HK-2 (cell line): ENCODE measurements at regions not wholly inside any gene's neighbourhood (a gene's known extent, or its start where the extent isn't known, plus 50 kb on each side); places are given as distances from the start of the nearest gene placed in this dataset.
"Not testable (repeated sequence)": the region's sequence is repeated elsewhere in the genome, so short reads cannot be mapped to it uniquely, and the experiment has no call there.

ENCODE experiments used
- DNase-seq: peaks from one replicate; pipeline ENCODE4 v3.0.0-alpha.2; 2018; ENCODE audit not compliant: unreplicated experiment

DNA sequence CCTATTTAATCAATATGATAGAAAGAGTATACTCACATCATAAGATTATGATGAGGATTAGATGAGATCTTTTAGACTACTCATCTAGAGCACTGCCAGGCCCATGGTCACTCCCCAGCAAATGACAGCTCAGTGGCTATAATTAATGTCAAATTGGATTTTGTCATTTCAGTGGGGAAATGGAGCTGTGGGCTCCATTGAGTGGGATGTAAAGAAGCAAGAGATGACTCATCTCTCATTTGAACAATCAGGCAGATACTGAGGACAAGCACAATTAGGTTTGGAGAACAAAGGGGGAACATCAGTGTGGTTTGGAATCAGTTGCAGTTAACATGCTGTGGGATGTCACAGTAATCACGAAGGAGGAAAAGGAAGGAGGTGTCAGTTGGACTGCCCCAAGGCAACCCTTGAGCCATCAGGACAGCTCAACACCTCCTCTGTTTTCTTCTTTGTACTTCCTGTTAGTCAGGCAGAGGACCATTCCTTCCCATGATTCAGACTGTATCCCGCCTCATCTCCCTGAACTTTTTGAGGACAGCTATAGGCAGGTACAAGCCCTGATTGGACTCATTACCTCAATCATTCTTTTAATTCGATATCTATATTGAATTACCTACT, 473.7 kb upstream of the ISX start:
- DNase-seq, result no peak

DNA sequence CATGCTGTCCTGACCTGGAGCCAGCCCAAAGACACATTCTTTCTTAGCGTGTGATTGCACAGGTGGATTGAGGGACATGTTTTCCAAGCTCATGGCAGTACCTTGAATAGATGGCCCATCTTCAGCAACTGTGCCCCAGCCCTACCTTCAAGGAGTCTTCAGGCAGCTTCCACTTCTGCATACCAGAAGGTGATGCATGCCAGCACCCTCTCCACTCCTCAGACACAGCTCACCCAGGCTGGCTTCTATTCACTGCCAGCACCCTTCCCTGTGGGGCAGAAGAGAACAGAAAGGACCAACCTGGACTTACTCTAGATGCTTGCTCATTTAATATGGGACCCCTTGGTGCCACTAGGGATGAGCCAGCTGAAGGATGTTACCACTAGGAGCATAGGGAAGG, 466.4 kb upstream of the ISX start:
- no peak for DNase-seq

DNA sequence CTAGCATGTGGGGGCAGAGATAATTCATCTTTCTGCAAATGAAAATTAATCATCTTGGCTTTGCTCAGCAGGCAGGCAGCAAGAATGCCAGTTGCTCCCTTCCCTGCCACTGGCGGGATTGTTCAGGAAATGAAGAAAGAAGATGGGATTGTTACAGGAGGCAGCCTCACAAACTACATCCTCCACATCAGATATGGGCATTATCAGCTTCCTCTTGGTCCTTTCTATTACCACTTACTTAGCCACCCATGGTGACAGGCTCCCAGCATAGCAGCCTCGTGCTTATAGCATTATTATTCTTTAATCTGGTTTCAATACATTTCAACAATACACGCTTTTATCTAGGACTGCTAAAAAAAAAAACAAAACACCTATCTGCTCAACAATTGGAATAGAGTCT, 461.6 kb upstream of the ISX start:
- no peak for DNase-seq

DNA sequence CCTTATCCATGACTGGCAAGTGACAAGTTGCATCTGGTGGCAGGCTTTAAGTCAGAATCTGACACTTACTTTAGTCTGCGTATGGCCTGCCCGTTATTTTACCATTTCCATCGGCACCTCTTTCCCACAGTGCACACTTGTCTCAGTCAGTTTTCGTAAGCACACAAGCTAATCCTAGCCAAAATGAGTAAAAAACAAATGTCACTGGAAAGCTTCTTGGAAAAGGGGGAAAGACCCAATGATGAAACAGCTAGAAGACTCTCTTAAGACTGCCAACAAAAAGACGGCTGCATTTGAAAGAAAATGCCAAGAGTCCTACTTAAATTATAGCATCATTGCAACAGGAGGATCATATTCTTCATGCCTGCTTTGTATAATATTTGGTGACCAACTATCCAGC, 457.9 kb upstream of the ISX start:
- no peak for DNase-seq

DNA sequence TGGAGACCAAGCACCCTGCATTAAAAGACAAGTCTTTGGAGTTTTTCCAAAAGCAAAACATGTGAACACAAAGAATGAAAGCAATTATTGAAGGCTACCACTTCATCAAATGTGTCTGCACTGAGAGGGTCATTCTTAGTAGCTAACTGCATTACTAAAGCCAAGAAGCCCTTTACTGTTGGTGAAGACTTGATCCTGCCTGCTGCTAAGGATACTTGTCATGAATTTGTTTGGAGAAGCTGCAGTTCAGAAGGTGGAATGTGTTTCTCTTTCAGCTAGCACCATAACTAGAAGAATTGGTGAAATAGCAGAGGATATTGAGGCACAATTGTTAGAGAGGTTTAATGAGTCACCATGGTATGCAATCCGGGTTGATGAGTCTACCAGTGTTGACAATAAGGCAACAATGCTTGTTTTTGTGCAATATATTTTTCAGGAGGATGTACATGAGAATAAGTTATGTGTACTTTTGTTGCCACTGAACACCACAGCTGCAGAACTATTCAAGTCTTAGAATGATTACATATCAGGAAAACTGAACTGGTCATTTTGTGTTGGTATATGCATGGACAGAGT, 457.3 kb upstream of the ISX start:
- no peak for DNase-seq

DNA sequence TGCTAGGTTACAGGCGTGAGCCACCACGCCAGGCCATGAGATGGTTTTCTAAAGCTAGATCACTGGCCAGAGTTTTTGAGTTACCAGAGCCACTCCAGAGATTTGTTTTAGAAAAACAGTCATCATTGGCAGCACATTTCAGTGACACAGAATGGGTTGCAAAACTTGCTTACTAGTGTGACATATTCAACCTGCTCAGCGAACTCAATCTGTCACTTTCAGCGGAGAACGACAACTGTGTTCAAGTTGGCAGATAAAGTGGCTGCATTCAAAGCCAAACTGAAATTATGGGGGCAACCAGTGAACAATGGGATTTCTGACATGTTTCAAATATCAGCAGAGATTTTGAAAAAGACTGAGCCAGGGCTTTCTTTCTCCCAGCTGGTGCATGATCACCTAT, 456.3 kb upstream of the ISX start:
- DNase-seq, result no peak

DNA sequence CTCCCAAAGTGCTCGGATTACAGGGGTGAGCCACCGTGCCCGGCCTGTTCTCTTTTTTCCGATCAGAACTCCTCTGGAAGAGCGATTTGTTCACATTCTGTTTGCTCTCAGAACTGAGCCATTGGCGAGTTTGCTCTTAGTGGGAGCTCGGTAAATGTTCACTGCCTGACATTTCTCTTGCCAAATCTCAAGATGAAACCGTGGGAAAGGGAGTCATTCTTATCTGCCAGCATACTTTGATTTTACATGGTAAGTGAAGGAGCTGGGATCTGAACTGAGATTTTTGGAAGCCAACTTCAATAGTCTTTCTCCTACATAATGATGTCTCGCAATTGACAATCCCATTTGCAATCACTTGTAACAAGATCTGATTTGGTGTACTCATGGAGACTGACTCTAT, 445.8 kb upstream of the ISX start:
- DNase-seq, result no peak

DNA sequence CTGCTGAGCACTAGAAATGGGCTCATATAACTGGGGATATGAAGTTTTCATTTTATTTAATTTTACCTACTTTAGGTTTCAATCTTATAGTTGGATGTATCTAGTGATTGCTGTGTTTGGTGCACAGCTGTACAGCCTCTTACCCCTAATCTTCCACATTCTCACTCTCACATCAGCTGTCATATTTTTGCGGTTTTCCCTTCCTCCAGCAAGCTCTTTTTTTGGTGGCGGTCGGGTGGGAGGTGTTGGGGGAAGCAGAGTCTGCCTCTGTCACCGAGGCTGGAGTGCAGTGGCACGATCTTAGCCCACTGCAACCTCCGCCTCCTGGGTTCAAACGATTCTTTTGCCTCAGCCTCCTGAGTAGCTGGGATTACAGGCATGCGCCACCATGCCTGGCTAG, 445.1 kb upstream of the ISX start:
- DNase-seq, result no peak

DNA sequence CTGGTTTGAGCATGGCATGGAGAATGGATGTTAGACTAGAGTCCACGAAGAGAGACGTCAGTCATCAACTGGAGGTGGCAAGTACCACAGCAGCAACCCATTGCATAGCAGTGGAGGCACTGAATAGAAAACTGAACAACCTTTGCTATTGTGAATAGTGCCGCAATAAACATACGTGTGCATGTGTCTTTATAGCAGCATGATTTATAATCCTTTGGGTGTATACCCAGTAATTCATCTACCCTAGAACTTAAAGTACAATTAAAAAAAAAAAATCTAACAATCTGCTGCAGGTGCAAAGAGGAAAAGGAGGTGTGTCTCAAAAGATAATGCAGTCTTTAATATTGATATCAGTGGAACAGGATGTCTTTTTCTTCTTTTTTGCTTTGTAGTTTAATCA, 443.4 kb upstream of the ISX start:
- no peak for DNase-seq

DNA sequence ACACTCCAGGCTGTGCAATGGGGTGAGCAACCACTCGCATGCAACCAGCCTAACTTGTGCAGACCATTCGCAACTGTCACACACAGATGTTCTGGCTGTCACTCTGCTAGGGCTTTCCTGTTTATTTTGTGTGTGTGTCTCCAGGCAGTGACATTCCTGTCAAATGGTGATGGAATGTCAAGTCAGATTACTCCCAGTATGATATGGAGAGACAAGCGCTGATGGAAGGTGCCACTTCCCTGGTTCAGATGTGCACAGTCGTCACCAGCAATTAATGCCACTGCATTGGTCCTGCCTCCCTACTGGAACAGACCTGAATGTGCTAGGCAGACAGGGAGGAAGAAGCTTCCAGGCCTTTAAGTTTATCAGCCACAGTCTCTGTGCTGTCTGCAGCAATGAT, 442.4 kb upstream of the ISX start:
- no peak for DNase-seq

DNA sequence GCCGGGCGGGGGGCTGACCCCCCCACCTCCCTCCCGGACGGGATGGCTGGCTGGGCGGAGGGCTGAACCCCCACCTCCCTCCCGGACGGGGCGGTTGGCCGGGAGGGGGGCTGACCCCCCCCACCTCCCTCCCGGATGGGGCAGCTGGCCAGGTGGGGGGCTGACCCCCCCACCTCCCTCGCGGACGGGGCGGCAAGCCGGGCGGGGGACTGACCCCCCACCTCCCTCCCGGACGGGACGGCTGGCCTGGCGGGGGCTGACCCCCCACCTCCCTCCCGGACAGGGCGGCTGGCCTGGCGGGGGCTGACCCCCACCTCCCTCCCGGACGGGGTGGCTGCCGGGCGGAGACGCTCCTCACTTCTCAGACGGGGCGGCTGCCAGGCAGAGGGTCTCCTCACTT, 440.1 kb upstream of the ISX start:
- not testable (repeated sequence) for DNase-seq

DNA sequence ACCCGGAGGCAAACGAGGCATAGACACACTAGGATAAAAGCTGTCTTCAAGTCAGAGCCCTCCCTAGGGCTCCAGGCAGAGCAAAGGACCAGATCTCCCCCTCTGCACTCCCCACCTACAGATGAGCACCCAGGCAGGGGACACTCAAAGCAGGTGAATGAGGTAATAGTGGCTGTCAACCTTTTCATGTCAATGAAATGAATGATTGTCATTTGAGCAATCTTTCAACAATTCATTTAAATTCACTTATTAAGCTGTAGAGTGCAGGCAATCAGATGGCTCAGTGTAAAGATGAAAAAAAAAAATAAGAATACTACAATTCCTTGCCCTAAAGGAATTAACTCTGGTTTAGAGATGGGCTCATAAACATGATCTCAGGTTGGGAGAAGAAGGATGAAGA, 427.8 kb upstream of the ISX start:
- DNase-seq, result no peak

DNA sequence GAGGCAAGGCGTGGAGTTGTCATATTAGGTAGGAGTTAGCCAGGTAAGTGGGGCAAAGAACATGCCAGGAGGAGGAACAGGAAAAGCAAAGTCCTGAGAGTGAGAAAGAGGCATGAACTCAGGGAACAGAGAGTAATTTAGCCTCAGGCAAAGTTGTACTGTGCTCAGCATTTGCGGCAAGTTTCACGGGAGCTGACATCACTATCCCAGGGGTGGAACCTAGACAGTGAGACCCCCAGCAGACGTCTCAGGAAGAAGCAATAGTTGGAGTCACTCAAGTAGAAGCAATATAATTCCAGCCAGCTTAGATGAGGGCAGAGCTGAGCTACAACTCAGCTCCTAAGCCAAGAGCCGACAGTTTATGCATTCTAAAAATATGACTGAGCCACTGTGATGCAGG, 426.0 kb upstream of the ISX start:
- no peak for DNase-seq

DNA sequence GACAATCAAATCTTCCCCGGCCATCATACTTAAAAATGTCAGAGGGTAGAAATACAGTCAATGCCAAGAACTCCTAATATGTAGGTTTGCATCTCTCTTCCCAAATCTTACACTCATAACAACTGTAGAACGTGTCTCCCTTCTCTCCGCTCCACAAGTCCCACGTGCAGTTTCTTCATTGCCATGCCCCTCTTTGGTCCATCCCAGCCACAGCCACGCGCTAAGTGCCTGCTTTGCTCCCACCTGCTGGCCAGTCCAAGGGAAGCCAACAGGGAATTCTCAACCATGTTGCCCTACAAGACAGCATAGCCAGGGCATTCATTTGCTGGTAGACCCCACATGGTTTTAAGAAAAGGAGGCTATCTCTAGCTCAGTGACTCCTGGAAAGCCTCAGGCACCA, 420.6 kb upstream of the ISX start:
- no peak for DNase-seq

DNA sequence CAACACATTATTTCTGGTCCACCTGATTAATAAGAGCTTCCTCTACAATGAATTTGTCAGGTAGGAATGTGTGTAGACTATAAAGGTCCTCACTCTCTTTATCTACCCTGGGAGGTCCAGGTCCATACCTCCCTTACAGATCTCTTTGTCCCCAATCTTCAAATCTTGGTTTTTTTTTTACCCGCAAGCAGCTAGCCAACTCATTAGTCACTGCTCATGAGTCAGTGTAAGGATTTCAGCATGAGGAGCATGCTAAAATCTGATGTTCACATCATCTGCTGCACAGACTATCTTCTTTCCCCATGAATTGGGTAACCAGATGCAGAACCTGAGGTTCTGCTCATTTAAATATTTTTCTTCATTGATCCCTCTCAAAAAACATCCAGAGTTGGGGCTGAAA, 397.0 kb upstream of the ISX start:
- no peak for DNase-seq

DNA sequence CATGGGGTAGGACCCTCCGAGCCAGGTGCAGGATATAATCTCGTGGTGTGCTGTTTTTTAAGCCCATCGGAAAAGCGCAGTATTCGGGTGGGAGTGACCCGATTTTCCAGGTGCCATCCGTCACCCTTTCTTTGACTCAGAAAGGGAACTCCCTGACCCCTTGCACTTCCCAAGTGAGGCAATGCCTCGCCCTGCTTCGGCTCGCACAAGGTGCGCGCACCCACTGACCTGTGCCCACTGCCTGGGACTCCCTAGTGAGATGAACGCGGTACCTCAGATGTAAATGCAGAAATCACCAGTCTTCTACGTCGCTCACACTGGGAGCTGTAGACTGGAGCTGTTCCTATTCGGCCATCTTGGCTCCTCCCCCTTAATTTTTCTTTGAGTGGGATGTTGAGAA, 382.9 kb upstream of the ISX start:
- not testable (repeated sequence) for DNase-seq

DNA sequence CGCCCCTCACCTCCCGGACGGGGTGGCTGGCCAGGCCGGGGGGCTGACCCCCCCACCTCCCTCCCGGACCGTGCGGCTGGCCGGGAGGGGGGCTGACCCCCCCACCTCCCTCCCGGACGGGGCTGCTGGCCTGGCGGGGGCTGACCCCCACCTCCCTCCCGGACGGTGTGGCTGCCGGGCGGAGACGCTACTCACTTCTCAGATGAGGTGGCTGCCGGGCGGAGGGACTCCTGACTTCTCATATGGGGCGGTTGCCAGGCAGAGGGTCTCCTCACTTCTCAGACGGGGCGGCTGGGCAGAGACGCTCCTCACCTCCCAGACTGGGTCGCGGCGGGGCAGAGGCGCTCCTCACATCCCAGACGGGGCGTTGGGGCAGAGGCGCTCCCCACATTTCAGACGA, 381.7 kb upstream of the ISX start:
- not testable (repeated sequence) for DNase-seq

DNA sequence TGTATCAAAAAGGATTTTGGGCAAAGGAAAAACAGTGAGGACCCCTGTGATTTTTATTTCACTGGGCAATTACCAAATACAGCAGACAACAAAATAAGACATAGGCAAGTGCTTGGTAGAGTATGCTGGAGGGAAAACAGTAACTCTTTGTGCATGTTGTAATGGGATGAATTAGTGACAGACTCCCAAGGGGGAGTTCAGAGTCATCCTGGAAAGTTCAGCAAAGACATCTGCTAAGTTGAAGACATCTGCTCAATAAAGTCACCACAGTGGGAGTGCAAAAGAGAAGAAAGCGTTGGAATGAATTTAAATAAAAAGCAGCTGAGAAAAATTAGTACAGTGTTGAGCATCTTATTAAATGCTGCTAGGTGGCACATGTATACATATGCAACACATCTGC, 378.8 kb upstream of the ISX start:
- DNase-seq, result no peak

DNA sequence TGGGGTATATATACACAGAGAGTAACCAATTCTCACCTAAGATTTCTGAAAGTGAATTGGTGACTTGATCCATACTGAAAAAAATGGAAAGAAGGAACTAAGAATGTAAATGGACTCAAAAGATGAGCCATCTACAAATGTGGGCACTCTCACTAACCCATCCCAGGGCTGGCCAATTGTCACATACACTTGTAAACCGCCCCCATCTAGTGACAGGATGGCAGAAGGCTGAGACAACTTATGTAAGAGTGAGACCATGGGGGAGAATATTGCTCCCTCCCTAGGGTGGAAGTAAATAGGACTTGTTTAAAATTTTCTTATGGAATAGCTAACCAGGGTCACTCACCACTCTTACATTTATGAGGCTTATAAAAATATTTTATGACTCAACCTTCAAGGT, 377.1 kb upstream of the ISX start:
- DNase-seq, result no peak

DNA sequence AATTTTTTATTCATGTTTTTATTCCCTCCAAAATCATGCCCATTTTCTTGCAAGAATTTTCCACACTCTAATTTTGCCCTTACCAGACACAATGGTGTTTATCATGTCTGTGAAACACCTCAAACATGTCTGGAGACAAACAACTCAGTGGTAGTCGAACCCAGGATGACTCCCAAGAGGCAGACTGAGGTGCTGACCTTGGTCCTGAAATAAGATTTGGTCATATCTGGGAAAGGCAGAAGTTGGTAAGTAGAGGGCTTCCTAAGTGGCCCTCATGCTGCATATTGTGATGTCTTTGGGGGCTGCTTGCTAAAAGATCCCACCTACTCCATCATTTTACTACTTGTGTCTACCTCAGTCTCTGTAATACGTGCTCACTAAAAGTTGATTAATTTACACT, 369.4 kb upstream of the ISX start:
- DNase-seq, result no peak

DNA sequence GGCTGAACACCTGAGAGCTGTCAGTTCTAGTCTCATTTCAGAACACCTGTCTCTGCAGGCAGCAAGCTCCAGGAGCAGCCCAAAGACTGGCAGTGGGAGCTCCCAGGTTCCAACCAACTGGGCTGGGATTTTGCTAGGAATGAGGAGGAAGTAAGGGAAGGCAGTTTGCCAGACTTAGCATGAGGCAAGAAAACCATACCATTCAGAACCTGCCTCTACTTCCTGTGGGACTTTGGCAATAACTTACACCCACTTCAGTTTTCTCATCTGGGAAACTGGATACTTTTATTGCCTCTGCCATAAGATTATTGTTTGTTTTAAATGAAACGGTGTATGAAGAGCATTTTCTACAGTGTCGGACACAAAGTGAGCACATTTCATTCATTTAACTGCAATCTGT, 363.7 kb upstream of the ISX start:
- DNase-seq, result no peak

DNA sequence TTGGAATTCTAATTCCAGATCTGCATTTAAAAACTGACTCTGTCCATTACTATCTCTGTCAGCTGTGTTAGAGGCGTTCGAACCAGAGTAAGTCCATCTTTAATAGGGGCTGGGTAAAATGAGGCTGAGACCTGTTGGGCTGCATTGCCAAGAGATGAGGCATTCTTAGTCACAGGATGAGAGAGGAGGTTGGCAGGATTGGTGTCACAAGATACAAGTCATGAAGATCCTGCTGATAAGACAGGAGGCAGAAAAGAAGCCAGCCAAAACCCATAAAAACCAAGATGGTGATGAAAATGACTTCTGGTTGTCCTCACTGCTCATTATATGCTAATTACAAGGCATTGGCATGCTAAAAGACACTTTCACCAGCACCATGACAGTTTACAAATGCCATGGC, 356.3 kb upstream of the ISX start:
- DNase-seq, result no peak

DNA sequence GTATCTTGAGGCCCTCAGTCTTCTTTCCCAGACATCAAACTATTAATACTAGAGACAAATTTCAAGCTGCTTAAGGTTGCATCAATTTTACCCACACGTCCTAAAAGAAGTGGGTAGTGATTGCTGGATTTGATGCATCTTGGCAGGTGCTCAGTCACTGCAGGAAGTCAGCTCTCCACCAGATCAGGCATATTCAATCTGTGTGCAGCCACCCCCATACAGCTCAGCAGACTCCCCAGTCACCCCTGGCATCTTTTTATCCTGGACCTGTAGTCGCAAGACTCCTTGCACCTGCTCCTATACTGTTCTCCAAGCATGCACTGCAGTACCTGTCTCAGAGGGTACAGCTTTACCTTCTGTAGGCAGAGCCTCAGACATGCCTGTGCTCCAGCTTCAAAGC, 343.1 kb upstream of the ISX start:
- DNase-seq, result no peak

DNA sequence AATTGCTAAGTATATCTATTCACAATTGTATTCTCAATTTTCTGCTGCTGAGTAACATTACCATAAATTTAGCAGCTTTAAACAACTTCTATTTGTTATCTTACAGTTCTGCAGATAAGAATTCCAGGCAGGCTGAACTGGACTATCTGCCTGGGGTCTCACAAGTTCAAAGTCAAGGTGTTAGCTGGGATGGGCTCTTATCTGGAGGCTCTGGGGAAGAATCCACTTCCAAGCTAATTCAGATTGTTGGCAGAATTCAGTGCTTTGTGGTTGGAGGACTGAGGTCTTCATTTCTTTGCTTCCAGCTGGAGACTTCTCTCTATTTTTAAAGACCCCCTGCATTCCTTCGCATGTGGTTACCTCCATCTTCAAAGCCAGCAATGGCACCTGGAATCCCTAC, 329.9 kb upstream of the ISX start:
- no peak for DNase-seq
